D721Med (cell line): ENCODE measurements at regions not wholly inside any gene's neighbourhood (a gene's known extent, or its start where the extent isn't known, plus 50 kb on each side); places are given as distances from the start of the nearest gene placed in this dataset.

Source experiments
- DNase-seq: peaks from one replicate; pipeline ENCODE4 v3.0.0; 2011; ENCODE audit warnings: low spot score; ENCODE audit not compliant: insufficient read length
- FAIRE-seq: peaks from 2 replicates; lab custom pipeline; 2011; peaks lifted over from hg19 to GRCh38; lab: Jason Lieb, UNC
- CTCF ChIP-seq: IDR thresholded peaks from 2 replicates; pipeline ENCODE4 v1.5.1; 2012; ENCODE audit warnings: mild to moderate bottlenecking, control low read depth; ENCODE audit not compliant: insufficient read depth; ENCODE audit errors: missing control alignments

DNA sequence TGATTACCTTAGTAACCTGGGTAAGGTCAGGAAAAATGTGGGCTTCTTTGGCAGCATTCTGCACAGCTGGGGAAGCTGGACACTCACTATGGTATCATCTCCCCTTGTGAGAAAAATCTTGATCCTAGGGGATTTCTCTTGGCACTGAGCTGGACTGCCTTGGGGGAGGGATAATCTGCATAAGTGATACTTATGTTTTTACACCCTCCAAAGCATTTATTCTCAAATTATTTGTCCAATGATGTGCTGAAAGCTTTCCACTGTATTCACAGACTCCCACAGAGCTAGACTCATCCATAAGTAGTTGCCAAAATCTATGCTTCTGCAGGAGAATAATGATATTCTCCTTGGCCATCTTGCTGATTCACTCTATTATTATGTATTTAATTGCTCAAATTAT lies 121.5 kb upstream of the CNR1 start:
- DNase-seq, result no peak
- no peak for TF ChIP-seq CTCF
- no peak for FAIRE-seq

DNA sequence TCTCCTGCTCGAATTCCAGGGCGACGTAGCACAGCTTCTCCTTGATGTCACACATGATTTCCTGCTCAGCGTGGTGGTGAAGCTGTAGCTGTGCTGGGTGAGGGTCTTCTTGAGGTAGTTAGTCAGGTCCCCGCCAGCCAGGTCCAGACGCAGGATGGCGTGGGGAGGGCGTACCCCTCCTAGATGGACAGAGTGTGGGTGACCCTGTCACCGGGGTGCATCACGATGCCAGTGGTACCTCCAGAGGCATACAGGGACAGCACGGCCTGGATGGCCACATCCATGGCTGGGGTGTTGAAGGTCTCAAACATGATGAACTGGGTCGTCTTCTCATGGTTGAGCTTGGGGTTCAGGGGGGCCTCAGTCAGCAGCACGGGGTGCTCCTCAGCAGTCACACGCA lies 110.2 kb upstream of the CNR1 start:
- TF ChIP-seq CTCF, result no peak
- FAIRE-seq, result no peak
- DNase-seq, result no peak

DNA sequence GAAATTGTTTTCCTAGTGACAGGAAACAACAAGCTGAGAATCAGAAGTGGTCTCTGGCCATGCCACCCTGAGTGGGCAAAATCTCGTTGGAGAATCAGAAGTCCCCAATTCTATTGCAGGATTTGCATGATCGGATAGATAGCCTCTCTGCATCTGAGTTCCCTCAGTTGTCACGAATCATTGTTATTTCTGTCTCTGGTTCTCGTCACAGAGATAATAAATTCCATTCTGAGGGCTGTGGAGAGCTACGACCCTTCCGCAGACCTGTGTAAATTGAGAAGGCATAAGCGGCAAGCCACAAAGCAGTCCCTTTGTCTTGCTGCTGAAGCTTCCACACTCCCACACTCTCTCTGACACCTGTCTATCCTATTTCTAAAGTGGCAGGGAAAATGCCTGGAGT lies 102.4 kb upstream of the CNR1 start:
- no peak for TF ChIP-seq CTCF
- DNase-seq, result no peak
- no peak for FAIRE-seq

GRCh38 chr6:88266126-88266525 lies 100.0 kb upstream of the CNR1 start:
- DNase-seq (no peak), FAIRE-seq (no peak)
- no peak for TF ChIP-seq CTCF

- FAIRE-seq (no peak), DNase-seq (no peak)
- TF ChIP-seq CTCF, result no peak
Observed at GRCh38 chr6:88263591-88263990, 97.4 kb upstream of the CNR1 start.

DNA sequence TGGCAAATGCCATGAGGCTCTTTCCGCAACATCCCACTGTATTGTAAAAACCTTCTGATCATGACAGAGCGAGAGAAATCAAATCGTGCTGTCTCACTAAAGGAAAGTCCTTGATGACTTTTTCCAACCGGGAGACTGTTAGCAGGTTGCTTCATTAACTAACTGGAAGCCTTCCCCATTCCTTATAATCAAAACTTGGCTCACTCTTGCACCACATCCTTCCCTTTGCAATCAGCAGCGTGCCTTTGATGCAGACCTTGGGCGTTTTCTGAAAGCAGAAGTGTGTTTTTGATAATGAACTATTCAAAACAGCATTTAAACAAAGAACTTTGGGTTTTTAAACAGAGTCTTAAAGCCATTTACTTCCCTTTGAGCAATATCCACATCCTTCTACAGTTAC lies 96.2 kb upstream of the CNR1 start:
- no peak for TF ChIP-seq CTCF
- FAIRE-seq (no peak), DNase-seq (no peak)

- no peak for TF ChIP-seq CTCF
- FAIRE-seq (no peak), DNase-seq (no peak)
Observed at GRCh38 chr6:88251301-88251700, 85.2 kb upstream of the CNR1 start.
